ENCODE measurements at regions not wholly inside any gene's neighbourhood (a gene's known extent, or its start where the extent isn't known, plus 50 kb on each side); places are given as distances from the start of the nearest gene placed in this dataset.

- TF ChIP-seq CTCF (IDR thresholded peaks at IDR 0.05), result no peak
- TF ChIP-seq POLR2A (IDR thresholded peaks at IDR 0.05), result no peak
These were observed 228.4 kb upstream of the UFM1 start for GRCh38 chr13:38121267-38121666.

Measured in adrenal gland (tissue), 5 donors.